NCI-H446 (cell line): ENCODE measurements at regions not wholly inside any gene's neighbourhood (a gene's known extent, or its start where the extent isn't known, plus 50 kb on each side); places are given as distances from the start of the nearest gene placed in this dataset.
"Not testable (repeated sequence)": the region's sequence is repeated elsewhere in the genome, so short reads cannot be mapped to it uniquely, and the experiment has no call there.

Source experiments
- DNase-seq, 2 experiments: peaks; one replicate each; lab custom pipeline; 2025; lab: John Stamatoyannopoulos, UW

DNA sequence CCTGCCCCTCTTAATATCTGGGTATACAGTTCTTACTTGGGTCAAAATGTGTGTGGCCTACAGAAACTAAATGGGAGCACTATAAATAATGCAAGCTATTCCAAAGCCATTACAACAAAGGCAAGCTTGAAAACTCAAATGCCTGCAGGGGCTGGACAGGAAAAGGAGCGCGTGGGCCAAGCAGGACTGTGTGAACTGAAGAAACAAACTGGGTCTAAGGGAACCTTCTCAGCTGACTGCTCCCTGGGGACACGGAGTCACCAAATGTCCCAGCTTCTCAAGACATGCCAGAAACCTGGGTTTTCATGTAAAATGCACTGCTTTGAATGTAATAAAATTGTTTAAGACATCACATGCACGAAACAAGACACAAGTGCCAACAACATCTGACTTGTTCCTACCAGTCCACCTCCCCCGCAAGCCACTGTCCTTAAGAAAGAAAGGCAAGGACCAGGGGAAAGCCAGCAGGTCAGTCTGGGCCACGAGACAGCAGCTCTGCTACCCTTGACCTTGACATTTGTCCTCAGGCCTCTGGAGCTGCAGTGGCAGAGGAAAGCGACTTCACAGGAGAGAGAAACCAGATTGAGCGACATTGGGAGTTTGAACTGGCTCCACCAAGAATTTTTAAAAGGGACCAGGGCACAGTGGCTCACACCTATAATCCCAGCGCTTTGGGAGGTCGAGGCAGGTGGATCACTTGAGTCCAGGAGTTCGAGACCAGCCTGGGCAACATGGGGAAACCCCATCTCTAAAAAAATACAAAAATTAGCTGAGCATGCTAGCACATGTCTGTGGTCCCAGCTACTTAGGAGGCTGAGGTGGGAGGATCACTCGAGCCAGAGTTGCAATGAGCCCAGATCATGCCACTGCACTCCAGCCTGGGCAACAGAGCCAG lies 89.7 kb upstream of the SH3BP4 start:
- DNase-seq = no peak

- DNase-seq = not testable (repeated sequence)
Measured at GRCh38 chr2:234859330-234859872, 92.4 kb upstream of the SH3BP4 start.

- no peak for DNase-seq
Measured at GRCh38 chr2:234858790-234859329, 93.0 kb upstream of the SH3BP4 start.

GRCh38 chr2:234858145-234858544 lies 93.7 kb upstream of the SH3BP4 start:
- DNase-seq = no peak

DNA sequence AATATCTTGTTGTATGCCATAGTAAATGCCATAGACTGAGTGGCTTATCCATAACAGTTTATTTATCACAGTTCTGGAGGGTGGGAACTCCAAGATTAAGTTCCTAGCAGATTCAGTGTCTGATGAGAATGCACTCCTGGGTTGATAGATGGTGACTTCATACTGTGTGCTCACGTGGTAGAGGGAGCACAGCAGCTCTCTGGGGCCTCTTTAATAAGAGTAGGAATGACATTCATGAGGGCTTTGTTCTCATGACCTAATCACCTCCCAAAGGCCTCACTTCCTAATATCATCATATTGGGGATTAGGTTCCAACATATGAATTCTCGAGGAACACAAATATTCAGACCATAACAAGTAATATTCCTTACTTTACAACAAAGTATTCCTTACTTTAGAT lies 98.1 kb upstream of the SH3BP4 start:
- DNase-seq = no peak

- DNase-seq = no peak
Measured at GRCh38 chr2:234852941-234853340, 98.9 kb upstream of the SH3BP4 start.

GRCh38 chr2:234852035-234852434 lies 99.8 kb upstream of the SH3BP4 start:
- DNase-seq = no peak

- DNase-seq = no peak
Measured at GRCh38 chr2:234851451-234851850, 100.4 kb upstream of the SH3BP4 start.

- DNase-seq = no peak
Measured at GRCh38 chr2:234850818-234851217, 101.0 kb upstream of the SH3BP4 start.

- DNase-seq = no peak
Measured at GRCh38 chr2:234849678-234850077, 102.1 kb upstream of the SH3BP4 start.

- no peak for DNase-seq
Measured at GRCh38 chr2:234848578-234848977, 103.2 kb upstream of the SH3BP4 start.

- no peak for DNase-seq
Measured at GRCh38 chr2:234847639-234848038, 104.2 kb upstream of the SH3BP4 start.

DNA sequence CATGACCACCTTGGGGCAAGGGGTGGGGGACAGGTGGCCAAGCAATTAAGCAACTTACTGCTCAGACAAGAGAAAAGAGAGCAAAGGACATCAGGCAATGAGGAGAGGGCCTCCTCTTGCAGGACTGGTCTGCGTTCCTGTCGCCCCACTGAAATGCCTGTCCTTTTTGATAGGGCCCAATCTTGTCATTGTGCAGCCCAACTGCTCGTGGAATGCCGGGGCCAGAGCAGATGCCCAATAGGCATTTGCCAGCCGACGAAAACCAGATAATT lies 104.5 kb upstream of the SH3BP4 start:
- no peak for DNase-seq

DNA sequence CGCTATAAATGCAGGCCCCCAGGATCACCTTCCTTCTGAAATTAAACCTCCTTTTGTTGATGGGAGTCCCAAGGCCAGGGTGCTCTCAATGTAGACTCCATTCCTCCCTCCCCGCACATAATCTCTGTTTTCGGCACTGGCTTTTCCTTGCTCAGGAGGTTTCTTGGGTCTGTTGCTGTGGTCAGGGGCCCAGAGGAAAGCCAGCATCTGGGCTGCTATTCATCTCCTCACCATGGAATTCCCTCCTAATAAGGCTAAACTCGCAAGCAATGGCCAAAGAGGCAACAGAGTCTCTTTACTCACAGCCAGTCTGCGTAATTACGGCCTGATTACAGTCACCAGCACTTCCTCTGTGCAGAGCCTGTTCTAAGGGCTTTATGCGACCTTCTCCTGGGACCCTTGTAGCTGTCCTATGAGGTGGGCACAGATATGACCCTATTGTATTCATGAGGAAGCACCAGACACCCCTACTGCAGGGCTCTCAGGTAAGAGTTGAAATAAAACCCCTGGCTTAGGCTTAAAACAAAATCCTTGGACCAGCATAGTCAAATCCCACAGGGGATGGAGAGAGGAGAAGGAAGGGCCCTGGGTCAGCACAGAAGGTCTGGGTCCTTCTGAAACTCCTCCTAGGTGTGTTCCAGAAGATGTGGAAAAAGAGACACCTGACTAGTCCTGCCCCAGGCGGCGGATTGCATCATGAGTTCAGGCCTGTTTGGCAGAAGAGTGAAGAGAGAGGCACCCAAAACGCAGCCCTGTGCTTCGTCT lies 105.0 kb upstream of the SH3BP4 start:
- no peak for DNase-seq

GRCh38 chr2:234845602-234846590 lies 105.9 kb upstream of the SH3BP4 start:
- DNase-seq = no peak

GRCh38 chr2:234843411-234843810 lies 108.4 kb upstream of the SH3BP4 start:
- DNase-seq = no peak

DNA sequence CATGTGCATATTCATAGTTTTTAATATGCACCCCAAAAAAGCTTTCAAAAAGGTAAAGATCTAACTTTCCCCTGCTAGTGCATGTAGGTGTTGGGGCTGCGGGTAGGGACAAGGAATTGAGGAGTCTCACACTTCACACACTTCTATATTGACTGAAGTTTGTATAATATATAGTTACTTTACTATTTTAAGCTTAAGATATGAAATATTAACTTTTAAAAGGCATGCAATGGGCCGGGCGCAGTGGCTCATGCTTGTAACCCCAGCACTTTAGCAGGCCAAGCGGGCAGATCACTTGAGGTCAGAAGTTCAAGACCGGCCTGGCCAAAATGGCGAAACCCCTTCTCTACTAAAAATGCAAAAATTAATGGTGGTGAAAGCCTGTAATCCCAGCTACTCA lies 109.1 kb upstream of the SH3BP4 start:
- no peak for DNase-seq

GRCh38 chr2:234841321-234842015 lies 110.3 kb upstream of the SH3BP4 start:
- DNase-seq = no peak

DNA sequence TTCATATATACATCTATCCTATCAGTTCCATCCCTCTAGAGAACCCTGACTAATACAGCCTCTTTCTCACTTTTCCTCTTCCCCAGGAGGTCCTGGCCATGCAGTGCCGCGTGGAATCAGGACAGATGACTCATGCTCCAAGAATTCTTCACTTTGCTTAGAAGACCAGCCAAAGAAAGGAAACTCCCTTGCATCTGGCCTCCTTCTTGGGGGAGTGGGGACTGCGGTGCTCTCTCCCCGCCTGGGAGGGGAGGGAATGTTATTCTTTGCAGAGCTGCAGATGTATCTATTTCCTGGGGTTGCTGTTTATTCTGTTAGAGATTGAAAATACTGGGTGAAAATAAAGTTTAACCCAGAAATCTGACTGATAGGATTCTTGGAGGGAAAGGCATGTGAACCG lies 111.5 kb upstream of the SH3BP4 start:
- DNase-seq = peak in 1 of 2 experiments; percentile 78

DNA sequence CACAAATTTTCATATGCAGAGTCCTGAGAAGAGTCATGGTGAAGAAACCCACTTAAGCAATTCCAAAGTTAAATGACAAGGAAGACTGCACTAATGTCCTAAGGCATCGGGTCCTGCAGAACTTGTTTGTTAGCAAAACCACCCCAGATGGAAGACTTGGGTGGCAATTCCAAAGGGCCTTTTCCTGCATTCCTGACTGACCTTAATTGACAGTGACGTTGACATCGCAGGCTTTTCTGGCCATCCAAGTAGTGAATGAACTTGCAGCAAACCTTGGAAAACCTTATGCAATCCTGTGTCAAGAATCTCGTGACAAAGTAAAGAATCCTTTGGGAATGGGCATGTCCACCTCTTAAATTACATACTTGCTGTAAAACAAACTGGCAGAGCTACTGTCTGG lies 112.5 kb upstream of the SH3BP4 start:
- no peak for DNase-seq

- no peak for DNase-seq
Measured at GRCh38 chr2:234836271-234836670, 115.5 kb upstream of the SH3BP4 start.
